ENCODE measurements at regions not wholly inside any gene's neighbourhood (a gene's known extent, or its start where the extent isn't known, plus 50 kb on each side); places are given as distances from the start of the nearest gene placed in this dataset.

DNA sequence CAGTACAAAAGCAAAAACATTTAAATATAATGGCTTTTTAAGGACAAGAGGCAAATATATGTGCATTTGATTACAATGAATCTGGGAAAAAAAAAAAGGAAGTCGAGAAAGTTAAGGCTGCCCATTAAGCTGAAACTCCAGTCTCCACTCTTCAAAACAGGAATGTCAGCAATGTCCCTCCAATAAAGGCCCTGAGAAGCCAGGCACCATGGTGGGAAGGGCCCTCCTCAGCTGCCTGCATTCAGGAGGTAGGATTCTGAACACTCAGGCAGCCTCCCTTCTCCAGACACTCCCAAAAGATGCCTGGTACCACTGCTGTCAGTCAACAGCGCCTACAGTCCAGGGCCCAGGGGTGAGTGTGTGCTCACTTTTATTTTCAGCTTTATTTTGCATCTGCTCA is 121.3 kb upstream of the MGMT start:
- no peaks in the 10 kb centered on the region for H3K4me1 ChIP-seq
- WGBS (ENCODE audit: insufficient coverage, low coverage, low lambda C conversion rate, missing lambda C conversion rate) = 69% methylated on average over 2 of the region's 2 CpGs
- H3K4me3 ChIP-seq = no peak overlapping the region
- H3K27ac ChIP-seq = no peak overlapping the region
- intact Hi-C loops (cut with DNase I) = no loop called here
- TF ChIP-seq POLR2A (IDR thresholded peaks at IDR 0.05) = no peak
- TF ChIP-seq, protein P1, sequence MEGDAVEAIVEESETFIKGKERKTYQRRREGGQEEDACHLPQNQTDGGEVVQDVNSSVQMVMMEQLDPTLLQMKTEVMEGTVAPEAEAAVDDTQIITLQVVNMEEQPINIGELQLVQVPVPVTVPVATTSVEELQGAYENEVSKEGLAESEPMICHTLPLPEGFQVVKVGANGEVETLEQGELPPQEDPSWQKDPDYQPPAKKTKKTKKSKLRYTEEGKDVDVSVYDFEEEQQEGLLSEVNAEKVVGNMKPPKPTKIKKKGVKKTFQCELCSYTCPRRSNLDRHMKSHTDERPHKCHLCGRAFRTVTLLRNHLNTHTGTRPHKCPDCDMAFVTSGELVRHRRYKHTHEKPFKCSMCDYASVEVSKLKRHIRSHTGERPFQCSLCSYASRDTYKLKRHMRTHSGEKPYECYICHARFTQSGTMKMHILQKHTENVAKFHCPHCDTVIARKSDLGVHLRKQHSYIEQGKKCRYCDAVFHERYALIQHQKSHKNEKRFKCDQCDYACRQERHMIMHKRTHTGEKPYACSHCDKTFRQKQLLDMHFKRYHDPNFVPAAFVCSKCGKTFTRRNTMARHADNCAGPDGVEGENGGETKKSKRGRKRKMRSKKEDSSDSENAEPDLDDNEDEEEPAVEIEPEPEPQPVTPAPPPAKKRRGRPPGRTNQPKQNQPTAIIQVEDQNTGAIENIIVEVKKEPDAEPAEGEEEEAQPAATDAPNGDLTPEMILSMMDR (IDR thresholded peaks at IDR 0.05) = no peak
- ATAC-seq (no peak), DNase-seq (no peak)
- no peaks in the 10 kb centered on the region for H3K27me3 ChIP-seq
- no peaks in the 10 kb centered on the region for H3K36me3 ChIP-seq
- H3K9me3 ChIP-seq = no peaks in the 10 kb centered on the region

DNA sequence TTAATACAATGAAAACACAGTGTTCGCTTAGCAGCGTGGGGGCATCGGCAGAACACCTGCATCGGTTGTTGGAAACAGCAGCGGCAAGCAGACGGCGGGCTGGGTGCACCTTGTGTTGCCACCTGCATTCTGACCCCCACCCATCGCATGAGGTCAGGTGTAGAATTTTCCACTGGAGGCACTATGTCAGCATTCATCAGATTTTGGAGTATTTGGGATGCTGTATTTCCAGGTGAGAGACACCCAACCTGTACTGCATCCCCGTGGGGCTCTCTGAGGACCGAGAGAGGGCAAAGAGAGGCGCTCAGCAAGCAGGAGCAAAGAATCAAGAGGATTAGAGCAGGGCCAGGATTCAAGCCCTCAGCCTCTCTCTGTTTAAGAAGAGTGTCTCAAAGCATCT is 116.4 kb upstream of the MGMT start:
- Histone ChIP-seq H3K4me3 (no peak overlapping the region), H3K36me3 (no peaks in the 10 kb centered on the region), H3K9me3 (peaks cover 0 to 5% (median 0%) of the 10 kb centered on the region in 4 donors), H3K27ac (no peak overlapping the region), H3K27me3 (no peaks in the 10 kb centered on the region), H3K4me1 (no peaks in the 10 kb centered on the region)
- ATAC-seq = no peak
- DNase-seq = no peak
- no peak for TF ChIP-seq POLR2A (IDR thresholded peaks at IDR 0.05)
- TF ChIP-seq, protein P1 (IDR thresholded peaks at IDR 0.05) = no peak
- intact Hi-C loops (cut with DNase I) = no loop called here
- 80% methylated on average over 9 of the region's 11 CpGs for WGBS (ENCODE audit: insufficient coverage, low coverage, low lambda C conversion rate, missing lambda C conversion rate)

DNA sequence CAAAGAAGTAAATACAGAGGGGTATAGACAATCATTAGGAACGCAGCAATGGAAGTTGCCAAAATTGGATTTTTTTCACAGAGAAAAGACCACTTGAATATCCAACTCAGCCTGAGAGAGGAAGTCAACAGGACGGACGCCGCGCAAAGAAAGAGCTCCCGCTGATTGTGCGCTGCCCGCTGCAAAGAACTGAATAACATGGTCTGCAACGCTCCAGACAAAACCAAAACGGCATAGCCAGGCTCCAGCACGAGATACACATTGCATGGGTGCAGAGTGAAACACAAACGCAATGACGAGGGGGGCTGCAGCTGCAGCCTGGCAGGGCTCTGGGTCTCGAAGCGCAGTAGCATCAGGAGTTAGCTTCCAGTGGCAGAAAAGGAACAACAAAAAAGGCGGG is 113.9 kb upstream of the MGMT start:
- 84% methylated on average over 16 of the region's 16 CpGs for WGBS (ENCODE audit: insufficient coverage, low coverage, low lambda C conversion rate, missing lambda C conversion rate)
- Histone ChIP-seq H3K36me3 (no peaks in the 10 kb centered on the region), H3K9me3 (peaks cover 0 to 12% (median 0%) of the 10 kb centered on the region in 4 donors), H3K4me1 (no peaks in the 10 kb centered on the region), H3K27me3 (no peaks in the 10 kb centered on the region), H3K4me3 (no peak overlapping the region), H3K27ac (no peak overlapping the region)
- DNase-seq = no peak
- intact Hi-C loops (cut with DNase I) = no loop called here
- no peak for ATAC-seq
- TF ChIP-seq, protein P1 (IDR thresholded peaks at IDR 0.05) = no peak
- no peak for TF ChIP-seq POLR2A (IDR thresholded peaks at IDR 0.05)

DNA sequence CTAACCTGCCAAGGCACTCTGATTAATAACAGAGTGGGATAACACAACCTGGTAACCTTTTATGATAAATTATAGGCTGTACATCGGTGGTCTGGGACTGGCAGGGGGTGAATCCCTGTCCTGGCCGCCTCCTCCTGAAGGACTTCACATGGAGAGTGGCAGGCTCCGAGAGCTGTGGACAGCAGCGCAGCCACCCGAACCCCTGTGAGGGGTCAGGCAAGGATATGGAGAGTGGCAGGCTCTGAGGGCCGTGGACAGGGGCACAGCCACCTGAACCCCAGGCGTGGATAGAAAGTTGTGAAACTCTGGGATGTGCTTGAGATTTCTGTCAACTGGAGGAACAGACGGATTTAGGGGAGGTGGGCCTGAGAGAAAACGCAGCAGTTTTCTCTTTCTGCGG is 107.0 kb upstream of the MGMT start:
- WGBS (ENCODE audit: insufficient coverage, low coverage, low lambda C conversion rate, missing lambda C conversion rate) = 85% methylated on average over 6 of the region's 10 CpGs
- no peak for ATAC-seq
- Histone ChIP-seq H3K27ac (no peak overlapping the region), H3K27me3 (no peaks in the 10 kb centered on the region), H3K36me3 (no peaks in the 10 kb centered on the region), H3K4me3 (no peak overlapping the region), H3K9me3 (peaks cover 0 to 12% (median 0%) of the 10 kb centered on the region in 4 donors), H3K4me1 (no peaks in the 10 kb centered on the region)
- TF ChIP-seq POLR2A (IDR thresholded peaks at IDR 0.05) = no peak
- TF ChIP-seq, protein P1 (IDR thresholded peaks at IDR 0.05) = no peak
- intact Hi-C loops (cut with DNase I) = no loop called here
- no peak for DNase-seq
